Inflammatory macrophage treated with lipopolysaccharide for 4 hours (primary cell): ENCODE measurements at regions not wholly inside any gene's neighbourhood (a gene's known extent, or its start where the extent isn't known, plus 50 kb on each side); places are given as distances from the start of the nearest gene placed in this dataset.

ENCODE experiments used
- DNase-seq: peaks from one replicate; pipeline ENCODE4 v3.0.0-alpha.2; 2020

GRCh38 chr1:163823017-163823416, 501.3 kb downstream of the NUF2 start:
- DNase-seq = no peak

GRCh38 chr1:163824006-163824405, 502.3 kb downstream of the NUF2 start:
- no peak for DNase-seq

- DNase-seq = no peak
Observed at GRCh38 chr1:163824490-163824889, 502.7 kb downstream of the NUF2 start.

- no peak for DNase-seq
Observed at GRCh38 chr1:163826500-163826899, 504.7 kb downstream of the NUF2 start.

- no peak for DNase-seq
Observed at GRCh38 chr1:163834778-163835177, 513.0 kb downstream of the NUF2 start.

GRCh38 chr1:163836481-163836880, 514.7 kb downstream of the NUF2 start:
- no peak for DNase-seq

GRCh38 chr1:163837206-163837605, 515.5 kb downstream of the NUF2 start:
- no peak for DNase-seq

- no peak for DNase-seq
Observed at GRCh38 chr1:163842571-163842970, 520.8 kb downstream of the NUF2 start.

- DNase-seq = no peak
Observed at GRCh38 chr1:163844459-163844858, 522.7 kb downstream of the NUF2 start.

GRCh38 chr1:163845279-163845678, 523.5 kb downstream of the NUF2 start:
- no peak for DNase-seq

GRCh38 chr1:163863731-163864130, 542.0 kb downstream of the NUF2 start:
- DNase-seq = no peak

- no peak for DNase-seq
Observed at GRCh38 chr1:163864207-163864606, 542.5 kb downstream of the NUF2 start.

GRCh38 chr1:163866564-163866963, 544.8 kb downstream of the NUF2 start:
- DNase-seq = no peak

- DNase-seq = no peak
Observed at GRCh38 chr1:163870666-163871065, 548.9 kb downstream of the NUF2 start.

GRCh38 chr1:163872067-163872466, 550.3 kb downstream of the NUF2 start:
- DNase-seq = no peak

- DNase-seq = no peak
Observed at GRCh38 chr1:163874070-163874469, 552.3 kb downstream of the NUF2 start.

GRCh38 chr1:163875200-163875926, 553.6 kb downstream of the NUF2 start:
- no peak for DNase-seq

GRCh38 chr1:163875927-163876320, 554.2 kb downstream of the NUF2 start:
- no peak for DNase-seq

- no peak for DNase-seq
Observed at GRCh38 chr1:163876546-163876945, 554.8 kb downstream of the NUF2 start.

GRCh38 chr1:163877016-163877415, 555.3 kb downstream of the NUF2 start:
- DNase-seq = no peak

GRCh38 chr1:163885510-163885909, 563.8 kb downstream of the NUF2 start:
- DNase-seq = no peak

- no peak for DNase-seq
Observed at GRCh38 chr1:163896001-163896400, 574.2 kb downstream of the NUF2 start.

- DNase-seq = no peak
Observed at GRCh38 chr1:163897412-163898155, 575.8 kb downstream of the NUF2 start.

- DNase-seq = no peak
Observed at GRCh38 chr1:163906283-163906682, 584.5 kb downstream of the NUF2 start.
